ENCODE measurements at regions not wholly inside any gene's neighbourhood (a gene's known extent, or its start where the extent isn't known, plus 50 kb on each side); places are given as distances from the start of the nearest gene placed in this dataset.

GRCh38 chr11:45339729-45340519 lies 53.8 kb upstream of the SYT13 start:
- TF ChIP-seq, protein P1, sequence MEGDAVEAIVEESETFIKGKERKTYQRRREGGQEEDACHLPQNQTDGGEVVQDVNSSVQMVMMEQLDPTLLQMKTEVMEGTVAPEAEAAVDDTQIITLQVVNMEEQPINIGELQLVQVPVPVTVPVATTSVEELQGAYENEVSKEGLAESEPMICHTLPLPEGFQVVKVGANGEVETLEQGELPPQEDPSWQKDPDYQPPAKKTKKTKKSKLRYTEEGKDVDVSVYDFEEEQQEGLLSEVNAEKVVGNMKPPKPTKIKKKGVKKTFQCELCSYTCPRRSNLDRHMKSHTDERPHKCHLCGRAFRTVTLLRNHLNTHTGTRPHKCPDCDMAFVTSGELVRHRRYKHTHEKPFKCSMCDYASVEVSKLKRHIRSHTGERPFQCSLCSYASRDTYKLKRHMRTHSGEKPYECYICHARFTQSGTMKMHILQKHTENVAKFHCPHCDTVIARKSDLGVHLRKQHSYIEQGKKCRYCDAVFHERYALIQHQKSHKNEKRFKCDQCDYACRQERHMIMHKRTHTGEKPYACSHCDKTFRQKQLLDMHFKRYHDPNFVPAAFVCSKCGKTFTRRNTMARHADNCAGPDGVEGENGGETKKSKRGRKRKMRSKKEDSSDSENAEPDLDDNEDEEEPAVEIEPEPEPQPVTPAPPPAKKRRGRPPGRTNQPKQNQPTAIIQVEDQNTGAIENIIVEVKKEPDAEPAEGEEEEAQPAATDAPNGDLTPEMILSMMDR (IDR thresholded peaks at IDR 0.05; ENCODE audit: insufficient read depth in 1 of 2, low read depth in 1 of 2, low read length in 1 of 2, severe bottlenecking in 1 of 2, unreplicated experiment in 1 of 2): peak; percentile 89
- BruUV-seq (replicated peaks): no TSS peak
- Histone ChIP-seq H3K9me3 (no peaks in the 10 kb centered on the region), H3K36me3 (ENCODE audit: control insufficient read depth, insufficient read depth, low read length) (no peaks in the 10 kb centered on the region), H3K4me3 (ENCODE audit: low read depth, low read length) (no peak overlapping the region), H3K4me1 (no peaks in the 10 kb centered on the region), H3K27me3 (replicated peaks; ENCODE audit: control insufficient read depth, insufficient read depth, low read length) (no peaks in the 10 kb centered on the region; the same call in 1 of the 2 replicates)
- Mint-ChIP-seq H3K9me3 (ENCODE audit: unreplicated experiment) (no peaks in the 10 kb centered on the region), H3K27ac (ENCODE audit: unreplicated experiment) (no peak overlapping the region), H3K4me3 (ENCODE audit: unreplicated experiment) (peak overlapping the region; percentile 25), H3K36me3 (ENCODE audit: insufficient read depth, unreplicated experiment) (peaks cover 5% of the 10 kb centered on the region), H3K27me3 (ENCODE audit: insufficient read depth, unreplicated experiment) (peaks cover 23% of the 10 kb centered on the region), H3K4me1 (ENCODE audit: low read depth, unreplicated experiment) (peaks cover 11% of the 10 kb centered on the region)
- CTCF ChIA-PET: interaction anchor here (0.5 to 1.4 kb wide), 8 partner anchors 32 to 432 kb away, joined by 3 to 15 read pairs (median 3); no protein-coding TSS in a partner anchor
- DNase-seq: peak; percentile 95 to 96
- intact Hi-C loops (cut with micrococcal nuclease; ENCODE audit: unreplicated experiment): loop anchor here (1.0 to 10.0 kb wide), 3 partner anchors 88 to 432 kb away; no protein-coding TSS in a partner anchor
- POLR2A ChIA-PET: no interaction called here

DNA sequence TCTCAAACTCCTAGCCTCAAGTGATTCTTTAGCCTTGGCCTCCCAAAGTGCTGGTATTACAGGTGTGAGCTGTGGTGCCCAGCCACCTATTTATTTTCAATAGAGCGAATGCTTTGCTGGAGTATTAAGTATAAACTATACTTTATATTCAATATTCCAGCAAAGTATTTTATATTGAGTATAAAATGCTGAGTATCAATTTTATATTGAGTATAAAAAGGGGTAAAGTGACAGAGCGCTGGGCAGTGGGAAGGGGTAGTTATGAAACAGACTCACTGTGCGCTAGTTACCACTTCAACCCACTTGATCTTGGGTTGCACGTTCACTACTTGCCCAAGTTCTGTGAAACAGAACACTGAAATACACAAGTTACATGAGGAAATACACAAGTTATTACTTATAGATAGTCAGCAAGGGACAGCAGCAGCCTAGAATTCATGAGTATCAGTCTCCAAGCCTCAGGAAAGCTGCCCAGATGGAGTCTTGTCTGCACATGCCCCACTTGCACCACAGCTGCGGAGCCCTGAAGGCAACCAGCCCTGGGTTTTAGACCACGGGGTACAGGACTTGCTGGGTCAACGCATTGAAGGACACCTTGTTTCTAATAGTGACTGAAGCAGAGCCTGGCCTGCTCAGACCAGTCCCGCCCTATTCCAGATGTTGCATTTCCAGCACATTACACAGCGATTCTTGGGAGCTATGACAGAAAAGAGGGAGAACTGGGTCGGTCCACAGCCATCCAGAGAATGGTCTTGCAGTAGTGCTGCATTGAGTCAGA lies 51.6 kb upstream of the SYT13 start:
- Histone ChIP-seq H3K9me3 (no peaks in the 10 kb centered on the region), H3K4me1 (no peaks in the 10 kb centered on the region), H3K4me3 (ENCODE audit: low read depth, low read length) (no peak overlapping the region), H3K27me3 (replicated peaks; ENCODE audit: control insufficient read depth, insufficient read depth, low read length) (no peaks in the 10 kb centered on the region; the same call in 1 of the 2 replicates), H3K36me3 (ENCODE audit: control insufficient read depth, insufficient read depth, low read length) (no peaks in the 10 kb centered on the region)
- H3K36me3 Mint-ChIP-seq (ENCODE audit: insufficient read depth, unreplicated experiment): peaks cover 5% of the 10 kb centered on the region
- no peak for DNase-seq
- peaks cover 21% of the 10 kb centered on the region for H3K27me3 Mint-ChIP-seq (ENCODE audit: insufficient read depth, unreplicated experiment)
- no peak overlapping the region for H3K4me3 Mint-ChIP-seq (ENCODE audit: unreplicated experiment)
- BruUV-seq (replicated peaks): no TSS peak
- no peaks in the 10 kb centered on the region for H3K9me3 Mint-ChIP-seq (ENCODE audit: unreplicated experiment)
- peaks cover 11% of the 10 kb centered on the region for H3K4me1 Mint-ChIP-seq (ENCODE audit: low read depth, unreplicated experiment)
- H3K27ac Mint-ChIP-seq (ENCODE audit: unreplicated experiment): no peak overlapping the region
- ChIA-PET CTCF (interaction anchor here (0.6 kb wide), 1 partner anchor 78 kb away, joined by 3 read pairs; no protein-coding TSS in a partner anchor), POLR2A (no interaction called here)
- TF ChIP-seq, protein P1 (IDR thresholded peaks at IDR 0.05; ENCODE audit: insufficient read depth in 1 of 2, low read depth in 1 of 2, low read length in 1 of 2, severe bottlenecking in 1 of 2, unreplicated experiment in 1 of 2): no peak
- intact Hi-C loops (cut with micrococcal nuclease; ENCODE audit: unreplicated experiment): loop anchor here (10.0 kb wide), 1 partner anchor 403 kb away; no protein-coding TSS in a partner anchor

DNA sequence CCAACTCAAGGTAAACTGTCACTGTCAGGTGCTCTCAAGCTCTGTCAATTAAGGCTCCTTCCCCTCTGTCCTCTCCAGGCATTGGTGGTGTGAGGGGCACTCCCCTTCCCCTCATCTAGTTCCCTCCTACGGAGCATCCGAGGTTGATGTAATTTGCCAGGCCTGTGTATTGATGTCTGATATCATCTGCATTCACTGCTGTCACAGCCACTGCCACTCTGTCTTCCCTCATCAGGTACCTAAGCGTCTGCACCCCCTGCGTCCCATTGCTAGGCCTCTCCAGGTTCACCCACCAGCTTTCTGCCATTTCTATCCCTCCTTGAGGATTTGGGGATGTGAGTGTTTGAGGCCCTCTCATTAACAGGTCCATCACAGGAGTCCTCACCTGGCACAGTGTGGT lies 50.0 kb upstream of the SYT13 start:
- Mint-ChIP-seq H3K36me3 (ENCODE audit: insufficient read depth, unreplicated experiment) (peaks cover 5% of the 10 kb centered on the region), H3K27me3 (ENCODE audit: insufficient read depth, unreplicated experiment) (peaks cover 23% of the 10 kb centered on the region), H3K27ac (ENCODE audit: unreplicated experiment) (no peak overlapping the region), H3K9me3 (ENCODE audit: unreplicated experiment) (no peaks in the 10 kb centered on the region), H3K4me3 (ENCODE audit: unreplicated experiment) (no peak overlapping the region), H3K4me1 (ENCODE audit: low read depth, unreplicated experiment) (peaks cover 11% of the 10 kb centered on the region)
- intact Hi-C loops (cut with micrococcal nuclease; ENCODE audit: unreplicated experiment): loop anchor here (10.0 kb wide), 1 partner anchor 401 kb away; no protein-coding TSS in a partner anchor
- TF ChIP-seq, protein P1 (IDR thresholded peaks at IDR 0.05; ENCODE audit: insufficient read depth in 1 of 2, low read depth in 1 of 2, low read length in 1 of 2, severe bottlenecking in 1 of 2, unreplicated experiment in 1 of 2): no peak
- CTCF ChIA-PET: no interaction called here
- no peaks in the 10 kb centered on the region for H3K9me3 ChIP-seq
- POLR2A ChIA-PET: no interaction called here
- BruUV-seq (replicated peaks): no TSS peak
- H3K4me1 ChIP-seq: no peaks in the 10 kb centered on the region
- no peaks in the 10 kb centered on the region for H3K27me3 ChIP-seq (replicated peaks; ENCODE audit: control insufficient read depth, insufficient read depth, low read length)
- H3K4me3 ChIP-seq (ENCODE audit: low read depth, low read length): no peak overlapping the region
- H3K36me3 ChIP-seq (ENCODE audit: control insufficient read depth, insufficient read depth, low read length): no peaks in the 10 kb centered on the region
- no peak for DNase-seq

All from Caco-2 (cell line).